Activated T-cell treated with anti-CD3 and anti-CD28 coated beads, Interleukin-2, amount 50 U/mL, for 48 hours (primary cell): ENCODE measurements at regions not wholly inside any gene's neighbourhood (a gene's known extent, or its start where the extent isn't known, plus 50 kb on each side); places are given as distances from the start of the nearest gene placed in this dataset.

ENCODE experiments used
- DNase-seq, 2 experiments: peaks; one replicate each; pipeline ENCODE4 v3.0.0-alpha.2; 2020

DNA sequence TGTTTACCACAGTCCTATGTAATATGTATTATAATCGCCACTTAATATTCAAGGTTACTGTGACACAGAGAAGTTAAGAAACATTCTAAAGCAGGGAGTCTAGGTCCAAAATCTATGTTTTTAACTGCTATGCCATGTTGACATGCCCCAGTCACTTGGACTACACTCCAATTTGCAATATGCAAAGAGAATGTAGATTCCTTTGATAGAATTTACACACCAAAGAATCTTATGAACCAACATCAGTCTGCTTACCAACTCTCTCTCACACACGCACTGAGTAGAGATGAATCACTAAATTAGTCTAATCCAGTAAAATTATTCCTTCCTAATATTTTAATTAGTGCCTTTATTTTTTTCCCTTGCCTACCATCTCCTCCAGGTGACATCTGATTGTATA lies 266.2 kb downstream of the OLFM3 start:
- no peak for DNase-seq

GRCh38 chr1:101732261-101732660 lies 264.5 kb downstream of the OLFM3 start:
- DNase-seq, result no peak

GRCh38 chr1:101733340-101733739 lies 263.4 kb downstream of the OLFM3 start:
- DNase-seq, result no peak

DNA sequence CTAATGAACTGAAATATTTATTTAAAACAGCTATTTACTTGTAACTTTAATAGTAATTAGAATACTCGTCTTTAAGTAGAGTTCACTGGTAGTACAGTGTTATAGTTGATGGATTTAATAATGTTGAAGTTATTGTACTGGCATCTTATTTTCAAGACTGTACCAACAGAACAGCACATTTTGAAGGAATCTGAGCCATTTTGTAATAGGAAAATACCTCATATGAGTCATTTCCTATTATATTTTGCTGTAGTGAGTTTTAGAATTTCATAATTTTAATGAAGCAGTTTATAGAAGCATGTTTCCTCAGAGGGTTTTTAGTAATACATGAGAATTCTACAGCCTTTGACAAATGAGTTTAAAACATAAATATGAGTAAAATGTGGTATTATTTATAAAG lies 258.3 kb downstream of the OLFM3 start:
- DNase-seq, result no peak

- DNase-seq, result no peak
These were observed 257.6 kb downstream of the OLFM3 start for GRCh38 chr1:101739146-101739545.

GRCh38 chr1:101739826-101740330 lies 256.8 kb downstream of the OLFM3 start:
- no peak for DNase-seq

DNA sequence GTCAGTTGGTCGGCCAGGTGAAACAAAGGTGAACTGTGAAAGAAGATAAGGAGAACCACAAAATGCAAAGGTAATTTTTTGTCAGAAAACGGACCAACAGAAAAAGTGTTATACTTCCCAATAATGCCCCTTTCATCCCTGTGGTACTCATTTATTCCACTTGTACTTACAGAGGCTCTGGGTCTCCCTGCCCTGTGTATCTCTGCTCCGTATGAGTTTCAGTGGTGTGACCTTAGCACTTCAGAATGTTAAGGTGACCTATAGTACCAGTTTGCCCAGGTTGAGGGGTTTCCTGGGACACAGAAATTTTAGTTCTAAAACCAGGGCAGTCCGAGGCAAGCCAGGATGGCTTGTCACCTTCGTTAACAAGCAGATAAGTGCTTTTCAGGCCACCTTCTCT lies 254.8 kb downstream of the OLFM3 start:
- no peak for DNase-seq

DNA sequence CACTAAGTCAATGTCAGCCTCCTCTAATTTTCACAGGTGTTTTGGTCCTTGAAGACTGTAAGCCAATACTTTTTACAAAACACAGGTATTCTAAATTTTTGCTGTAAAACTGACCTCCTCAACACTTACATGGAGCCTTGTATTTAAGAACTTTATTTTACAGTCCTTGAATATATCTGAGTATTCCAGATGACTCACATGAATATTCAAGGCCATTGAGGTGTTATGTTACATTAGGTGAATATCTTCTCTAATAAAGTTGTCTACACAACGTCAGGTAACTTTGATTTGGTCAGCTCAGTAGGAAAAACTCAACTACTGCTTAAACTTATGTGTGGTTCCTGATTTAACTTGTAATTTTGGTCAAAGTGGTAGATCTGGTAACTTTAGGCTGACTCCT lies 254.2 kb downstream of the OLFM3 start:
- DNase-seq, result no peak

DNA sequence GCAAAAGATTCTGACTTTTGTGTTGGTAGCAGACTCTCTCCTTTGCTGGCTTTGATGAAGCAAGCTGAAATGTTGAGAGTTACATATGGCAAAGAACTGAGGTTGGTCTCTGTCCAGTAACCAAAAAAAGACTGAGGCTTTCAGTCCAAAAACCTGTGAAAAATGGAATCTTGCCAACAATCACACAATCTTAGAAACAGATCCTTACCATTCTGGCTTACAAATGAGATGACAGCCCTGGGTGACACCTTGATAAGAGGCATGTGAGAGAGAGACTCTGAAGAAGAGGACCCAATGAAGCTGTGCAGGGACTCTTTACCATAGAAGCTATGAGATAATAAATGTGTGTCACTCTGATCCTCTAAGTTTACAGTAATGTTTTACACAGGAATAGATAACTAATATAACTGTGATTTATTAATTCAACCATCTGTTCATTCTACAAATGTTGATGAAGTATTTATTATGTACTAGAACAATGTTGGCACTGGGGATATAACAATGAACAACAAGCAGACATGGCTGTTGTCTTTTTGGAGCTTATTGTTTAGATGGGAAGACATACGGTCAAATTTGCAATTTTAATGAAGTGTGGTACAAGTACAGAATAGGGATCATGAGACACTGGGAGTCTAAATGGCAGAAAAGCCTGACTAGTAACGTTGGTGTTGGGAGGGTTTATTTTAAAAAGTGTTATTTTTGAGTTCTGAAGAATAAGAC lies 251.0 kb downstream of the OLFM3 start:
- DNase-seq, result no peak

DNA sequence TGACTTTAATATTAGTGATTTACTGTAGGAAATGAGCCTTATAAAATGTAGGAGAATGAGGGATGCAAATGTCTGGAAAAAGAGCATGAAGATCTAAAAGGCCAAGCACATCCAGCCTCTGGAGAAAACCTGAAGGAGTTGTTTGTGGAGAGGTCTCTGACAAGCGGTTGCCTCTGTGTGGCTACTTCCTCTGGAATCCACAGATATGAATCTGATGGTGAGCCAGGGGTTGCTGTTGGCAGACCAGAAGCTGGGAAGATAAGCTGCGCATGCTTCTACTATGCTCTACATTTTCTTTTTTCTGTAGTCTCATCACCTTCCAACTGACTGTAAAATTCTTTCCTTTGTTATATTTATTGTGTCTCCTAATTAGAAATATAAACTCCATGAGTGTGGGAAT lies 248.6 kb downstream of the OLFM3 start:
- no peak for DNase-seq
